ENCODE measurements at regions not wholly inside any gene's neighbourhood (a gene's known extent, or its start where the extent isn't known, plus 50 kb on each side); places are given as distances from the start of the nearest gene placed in this dataset.

DNA sequence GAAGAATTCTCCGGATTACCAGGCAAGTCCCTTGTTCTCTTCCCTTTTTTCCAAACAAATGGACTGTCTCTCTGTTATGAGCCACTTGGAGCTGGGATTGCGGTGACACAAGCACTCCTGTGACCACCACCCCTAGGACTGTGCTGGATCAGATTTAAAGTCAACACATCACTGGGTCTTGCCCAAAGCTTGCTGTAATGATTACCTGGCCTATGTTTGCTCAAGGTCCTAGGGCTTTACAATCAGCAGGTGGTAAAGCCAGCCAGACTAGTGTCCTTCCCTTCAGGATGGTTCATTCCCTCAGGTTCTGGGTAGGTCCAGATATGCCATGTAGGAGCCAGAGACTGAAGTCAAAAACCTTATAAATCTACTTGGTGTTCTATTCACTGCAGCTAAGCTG, 144.7 kb downstream of the COX18 start:
- H3K27me3 ChIP-seq, result no peaks in the 10 kb centered on the region
- H3K36me3 ChIP-seq, result no peaks in the 10 kb centered on the region
- FAIRE-seq (no peak), DNase-seq (no peak), ATAC-seq (peak in 1 of 4 donors; percentile 21)
- intact Hi-C loops (cut with DNase I), result no loop called here
- no peak overlapping the region for H3K4me3 ChIP-seq
- 76 to 78% methylated on average over 2 of the region's 2 CpGs for WGBS, 2 donors
- H3K27ac ChIP-seq, result no peak overlapping the region
- TF ChIP-seq, protein P1, sequence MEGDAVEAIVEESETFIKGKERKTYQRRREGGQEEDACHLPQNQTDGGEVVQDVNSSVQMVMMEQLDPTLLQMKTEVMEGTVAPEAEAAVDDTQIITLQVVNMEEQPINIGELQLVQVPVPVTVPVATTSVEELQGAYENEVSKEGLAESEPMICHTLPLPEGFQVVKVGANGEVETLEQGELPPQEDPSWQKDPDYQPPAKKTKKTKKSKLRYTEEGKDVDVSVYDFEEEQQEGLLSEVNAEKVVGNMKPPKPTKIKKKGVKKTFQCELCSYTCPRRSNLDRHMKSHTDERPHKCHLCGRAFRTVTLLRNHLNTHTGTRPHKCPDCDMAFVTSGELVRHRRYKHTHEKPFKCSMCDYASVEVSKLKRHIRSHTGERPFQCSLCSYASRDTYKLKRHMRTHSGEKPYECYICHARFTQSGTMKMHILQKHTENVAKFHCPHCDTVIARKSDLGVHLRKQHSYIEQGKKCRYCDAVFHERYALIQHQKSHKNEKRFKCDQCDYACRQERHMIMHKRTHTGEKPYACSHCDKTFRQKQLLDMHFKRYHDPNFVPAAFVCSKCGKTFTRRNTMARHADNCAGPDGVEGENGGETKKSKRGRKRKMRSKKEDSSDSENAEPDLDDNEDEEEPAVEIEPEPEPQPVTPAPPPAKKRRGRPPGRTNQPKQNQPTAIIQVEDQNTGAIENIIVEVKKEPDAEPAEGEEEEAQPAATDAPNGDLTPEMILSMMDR (IDR thresholded peaks at IDR 0.05), result no peak
- H3K4me1 ChIP-seq, result no peaks in the 10 kb centered on the region
- no peaks in the 10 kb centered on the region for H3K9me3 ChIP-seq

DNA sequence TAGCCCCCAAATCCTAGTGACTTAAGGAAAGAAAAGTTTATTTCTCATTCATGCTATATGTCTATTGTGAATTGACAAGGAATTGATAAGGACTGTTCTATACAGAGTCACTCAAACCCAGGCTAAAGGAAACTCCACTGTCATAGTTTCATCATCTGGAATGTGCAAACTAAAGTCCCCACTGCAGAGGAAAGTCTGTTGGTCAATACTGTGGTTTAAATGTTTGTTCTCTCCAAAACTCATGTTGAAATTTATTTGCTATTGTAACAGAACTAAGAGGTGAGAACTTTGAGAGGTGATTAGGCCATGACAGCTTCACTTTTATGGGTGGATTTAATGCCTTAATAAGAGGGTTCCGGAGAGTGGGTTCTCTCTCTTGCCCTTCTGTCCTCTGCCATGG, 149.6 kb downstream of the COX18 start:
- FAIRE-seq (no peak), DNase-seq (no peak), ATAC-seq (no peak)
- TF ChIP-seq, protein P1 (IDR thresholded peaks at IDR 0.05), result no peak
- Histone ChIP-seq H3K4me3 (no peak overlapping the region), H3K9me3 (no peaks in the 10 kb centered on the region), H3K27me3 (no peaks in the 10 kb centered on the region), H3K36me3 (no peaks in the 10 kb centered on the region), H3K4me1 (no peaks in the 10 kb centered on the region), H3K27ac (no peak overlapping the region)
- intact Hi-C loops (cut with DNase I), result no loop called here
- 84 to 85% methylated on average over 1 of the region's 1 CpG for WGBS, 2 donors

DNA sequence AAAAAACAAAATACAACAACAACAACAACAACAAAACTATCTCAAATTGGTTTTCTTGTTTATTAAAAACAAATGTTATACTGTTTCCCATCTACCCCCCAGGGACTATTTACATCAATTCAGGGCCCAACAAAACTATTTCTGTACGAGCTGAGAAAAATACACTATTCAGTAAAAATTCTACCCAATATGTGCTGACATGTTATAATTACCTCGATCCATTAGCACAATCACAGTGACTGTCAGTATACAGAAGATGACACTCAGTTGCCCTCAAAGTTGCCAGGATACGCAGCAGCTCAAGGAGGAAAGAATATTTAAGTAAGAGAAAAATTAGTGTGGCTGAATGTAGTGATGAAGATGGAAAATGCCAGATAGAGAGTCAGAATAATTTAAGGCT, 150.1 kb downstream of the COX18 start:
- no peak for FAIRE-seq
- no peak overlapping the region for H3K4me3 ChIP-seq
- no peak overlapping the region for H3K27ac ChIP-seq
- DNase-seq, result no peak
- WGBS, 2 donors, result 60 to 64% methylated on average over 3 of the region's 3 CpGs
- no peaks in the 10 kb centered on the region for H3K27me3 ChIP-seq
- no peaks in the 10 kb centered on the region for H3K9me3 ChIP-seq
- TF ChIP-seq, protein P1 (IDR thresholded peaks at IDR 0.05), result no peak
- ATAC-seq, result no peak
- H3K4me1 ChIP-seq, result no peaks in the 10 kb centered on the region
- no peaks in the 10 kb centered on the region for H3K36me3 ChIP-seq
- intact Hi-C loops (cut with DNase I), result no loop called here

DNA sequence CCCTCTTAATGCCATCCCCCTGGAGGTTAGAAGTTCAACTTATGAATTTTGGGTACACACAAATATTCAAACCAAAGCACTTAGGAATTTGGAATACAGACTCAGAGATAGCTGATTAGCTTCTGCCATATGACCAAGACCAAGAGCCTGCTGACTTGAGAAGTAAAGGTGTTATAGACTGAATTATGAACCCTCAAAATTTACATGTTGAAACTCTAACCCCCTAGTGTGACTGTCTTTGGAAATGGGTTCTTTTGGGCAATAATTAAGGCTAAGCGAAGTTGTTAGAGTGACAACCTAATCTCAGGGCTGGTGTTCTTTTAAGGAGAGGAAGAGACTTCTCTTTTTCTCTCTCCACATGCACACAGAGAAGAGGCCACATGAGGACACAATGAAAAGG, 151.2 kb downstream of the COX18 start:
- H3K36me3 ChIP-seq, result no peaks in the 10 kb centered on the region
- H3K9me3 ChIP-seq, result no peaks in the 10 kb centered on the region
- no peak overlapping the region for H3K27ac ChIP-seq
- DNase-seq (no peak), FAIRE-seq (no peak), ATAC-seq (no peak)
- H3K4me1 ChIP-seq, result no peaks in the 10 kb centered on the region
- H3K27me3 ChIP-seq, result no peaks in the 10 kb centered on the region
- 74 to 87% methylated on average over 1 of the region's 1 CpG for WGBS, 2 donors
- no peak overlapping the region for H3K4me3 ChIP-seq
- intact Hi-C loops (cut with DNase I), result no loop called here
- TF ChIP-seq, protein P1 (IDR thresholded peaks at IDR 0.05), result no peak

DNA sequence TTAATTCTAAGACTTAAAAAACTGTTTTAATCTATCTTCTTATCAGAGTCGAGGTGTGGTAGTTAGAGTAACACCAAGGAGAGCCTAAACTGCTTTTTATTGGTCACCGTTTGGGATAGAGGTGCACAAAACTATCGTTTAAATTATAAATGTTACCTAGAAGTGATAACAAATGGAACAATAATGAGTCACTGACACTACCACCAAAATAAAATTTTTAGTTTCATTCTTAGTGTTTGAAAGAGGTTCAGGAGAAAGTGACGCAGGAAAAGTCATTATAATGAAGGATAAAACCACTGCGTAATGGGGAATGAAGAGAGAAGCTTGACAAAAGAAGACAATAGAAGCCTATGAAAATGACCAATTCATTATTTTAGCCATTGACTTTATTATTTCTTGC, 158.2 kb downstream of the COX18 start:
- Histone ChIP-seq H3K9me3 (no peaks in the 10 kb centered on the region), H3K36me3 (no peaks in the 10 kb centered on the region), H3K4me1 (no peaks in the 10 kb centered on the region), H3K27ac (no peak overlapping the region), H3K27me3 (no peaks in the 10 kb centered on the region), H3K4me3 (no peak overlapping the region)
- TF ChIP-seq, protein P1 (IDR thresholded peaks at IDR 0.05), result no peak
- WGBS, 2 donors, result 32 to 41% methylated on average over 5 of the region's 5 CpGs
- FAIRE-seq (no peak), DNase-seq (no peak), ATAC-seq (no peak)
- intact Hi-C loops (cut with DNase I), result no loop called here

Measured in pancreas (tissue), 10 donors.